Mammary epithelial cell (primary cell): ENCODE measurements at regions not wholly inside any gene's neighbourhood (a gene's known extent, or its start where the extent isn't known, plus 50 kb on each side); places are given as distances from the start of the nearest gene placed in this dataset.

ENCODE experiments used
- EZH2 ChIP-seq: IDR thresholded peaks from 2 replicates; pipeline ENCODE4 v1.6.1; 2012; ENCODE audit warnings: low read length, inconsistent platforms, borderline replicate concordance
- TF ChIP-seq, protein P1 (sequence below), 2 donors: IDR thresholded peaks in 1 of 2; conservative IDR thresholded peaks in 1 of 2; 2 replicates each; pipeline ENCODE4 v1.5.1; 2011 to 2012; ENCODE audit warnings: inconsistent platforms in 2 of 2, low read length in 2 of 2, mild to moderate bottlenecking in 2 of 2, control low read depth in 1 of 2, low read depth in 1 of 2; ENCODE audit not compliant: insufficient read depth in 1 of 2; ENCODE audit errors: extremely low read depth in 1 of 2

DNA sequence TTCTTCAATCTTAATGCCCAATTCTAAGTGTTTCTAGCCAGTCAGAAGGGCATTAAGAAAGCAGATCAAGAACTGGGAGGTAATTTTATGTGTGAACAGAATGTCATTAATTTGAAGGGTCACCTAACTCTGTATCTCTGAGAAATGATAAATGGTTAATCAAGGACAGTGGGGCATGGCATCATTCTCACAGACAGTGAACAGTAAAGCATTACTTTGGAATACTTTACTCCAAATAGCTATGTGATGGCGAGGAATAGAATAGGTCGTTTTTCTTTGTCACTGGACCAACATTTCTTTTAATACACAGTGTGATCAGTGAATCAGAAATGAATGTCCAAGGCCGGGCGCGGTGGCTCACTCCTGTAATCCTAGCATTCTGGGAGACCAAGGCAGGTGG is 166.1 kb upstream of the KRR1 start:
- no peak for TF ChIP-seq EZH2
- TF ChIP-seq, protein P1, sequence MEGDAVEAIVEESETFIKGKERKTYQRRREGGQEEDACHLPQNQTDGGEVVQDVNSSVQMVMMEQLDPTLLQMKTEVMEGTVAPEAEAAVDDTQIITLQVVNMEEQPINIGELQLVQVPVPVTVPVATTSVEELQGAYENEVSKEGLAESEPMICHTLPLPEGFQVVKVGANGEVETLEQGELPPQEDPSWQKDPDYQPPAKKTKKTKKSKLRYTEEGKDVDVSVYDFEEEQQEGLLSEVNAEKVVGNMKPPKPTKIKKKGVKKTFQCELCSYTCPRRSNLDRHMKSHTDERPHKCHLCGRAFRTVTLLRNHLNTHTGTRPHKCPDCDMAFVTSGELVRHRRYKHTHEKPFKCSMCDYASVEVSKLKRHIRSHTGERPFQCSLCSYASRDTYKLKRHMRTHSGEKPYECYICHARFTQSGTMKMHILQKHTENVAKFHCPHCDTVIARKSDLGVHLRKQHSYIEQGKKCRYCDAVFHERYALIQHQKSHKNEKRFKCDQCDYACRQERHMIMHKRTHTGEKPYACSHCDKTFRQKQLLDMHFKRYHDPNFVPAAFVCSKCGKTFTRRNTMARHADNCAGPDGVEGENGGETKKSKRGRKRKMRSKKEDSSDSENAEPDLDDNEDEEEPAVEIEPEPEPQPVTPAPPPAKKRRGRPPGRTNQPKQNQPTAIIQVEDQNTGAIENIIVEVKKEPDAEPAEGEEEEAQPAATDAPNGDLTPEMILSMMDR (conservative IDR thresholded peaks at IDR 0.05 in 1 of 2, IDR thresholded peaks at IDR 0.05 in 1 of 2; ENCODE audit: extremely low read depth in 1 of 2, insufficient read depth in 1 of 2, low read depth in 1 of 2, low read length in 2 of 2), result no peak
